Activated T-cell treated with anti-CD3 and anti-CD28 coated beads, Interleukin-2, amount 50 U/mL, for 4 hours (primary cell): ENCODE measurements at regions not wholly inside any gene's neighbourhood (a gene's known extent, or its start where the extent isn't known, plus 50 kb on each side); places are given as distances from the start of the nearest gene placed in this dataset.
"Not testable (repeated sequence)": the region's sequence is repeated elsewhere in the genome, so short reads cannot be mapped to it uniquely, and the experiment has no call there.

Source experiments
- ATAC-seq, 2 donors: fragments of 200-7000 bp; cut with Tn5 transposase; one replicate each; pipeline ENCODE4 v1.10.0; 2021
- DNase-seq: peaks from one replicate; pipeline ENCODE4 v3.0.0-alpha.2; 2020
- H3K27me3 Mint-ChIP-seq: one replicate; pipeline ENCODE4 v1.8.0; 2021; ENCODE audit warnings: low read depth, mixed read lengths
- H3K36me3 Mint-ChIP-seq: one replicate; pipeline ENCODE4 v1.8.0; 2022; ENCODE audit warnings: mixed read lengths; ENCODE audit not compliant: insufficient read depth
- H3K4me1 Mint-ChIP-seq: one replicate; pipeline ENCODE4 v1.8.0; 2021; ENCODE audit warnings: low read depth, mixed read lengths
- H3K4me3 Mint-ChIP-seq: one replicate; pipeline ENCODE4 v1.8.0; 2021; ENCODE audit warnings: mild to moderate bottlenecking, moderate library complexity, mixed read lengths
- H3K9me3 Mint-ChIP-seq: one replicate; pipeline ENCODE4 v1.8.0; 2021; ENCODE audit warnings: mixed read lengths

GRCh38 chr22:11599456-11599855 is 3928.5 kb upstream of the OR11H1 start:
- H3K27me3 Mint-ChIP-seq, H3K36me3 Mint-ChIP-seq, ATAC-seq, DNase-seq, H3K4me1 Mint-ChIP-seq, H3K4me3 Mint-ChIP-seq: not testable (repeated sequence)
- H3K9me3 Mint-ChIP-seq: peaks cover 27% of the 10 kb centered on the region

GRCh38 chr22:11600161-11600560 is 3927.8 kb upstream of the OR11H1 start:
- H3K27me3 Mint-ChIP-seq, H3K4me1 Mint-ChIP-seq, H3K36me3 Mint-ChIP-seq, ATAC-seq, DNase-seq, H3K4me3 Mint-ChIP-seq: not testable (repeated sequence)
- H3K9me3 Mint-ChIP-seq: peaks cover 24% of the 10 kb centered on the region

- DNase-seq, H3K4me1 Mint-ChIP-seq, H3K36me3 Mint-ChIP-seq, H3K27me3 Mint-ChIP-seq, H3K4me3 Mint-ChIP-seq, ATAC-seq: not testable (repeated sequence)
- H3K9me3 Mint-ChIP-seq: peaks cover 24% of the 10 kb centered on the region
Measured at GRCh38 chr22:11600896-11601890, 3926.8 kb upstream of the OR11H1 start.

GRCh38 chr22:11604635-11605395 is 3923.2 kb upstream of the OR11H1 start:
- not testable (repeated sequence) for DNase-seq, H3K4me1 Mint-ChIP-seq, H3K36me3 Mint-ChIP-seq, ATAC-seq, H3K27me3 Mint-ChIP-seq, H3K4me3 Mint-ChIP-seq
- peaks cover 30% of the 10 kb centered on the region for H3K9me3 Mint-ChIP-seq

GRCh38 chr22:11605468-11605981 is 3922.5 kb upstream of the OR11H1 start:
- no peaks in the 10 kb centered on the region for H3K36me3 Mint-ChIP-seq
- peaks cover 35% of the 10 kb centered on the region for H3K9me3 Mint-ChIP-seq
- H3K4me3 Mint-ChIP-seq: no peak overlapping the region
- ATAC-seq (no peak), DNase-seq (no peak)
- H3K4me1 Mint-ChIP-seq: no peaks in the 10 kb centered on the region
- H3K27me3 Mint-ChIP-seq: no peaks in the 10 kb centered on the region

- peaks cover 40% of the 10 kb centered on the region for H3K9me3 Mint-ChIP-seq
- H3K4me1 Mint-ChIP-seq, H3K4me3 Mint-ChIP-seq, H3K36me3 Mint-ChIP-seq, ATAC-seq, DNase-seq, H3K27me3 Mint-ChIP-seq: not testable (repeated sequence)
Measured at GRCh38 chr22:11606047-11607000, 3921.7 kb upstream of the OR11H1 start.

- not testable (repeated sequence) for H3K4me1 Mint-ChIP-seq, ATAC-seq, H3K27me3 Mint-ChIP-seq, H3K4me3 Mint-ChIP-seq, H3K36me3 Mint-ChIP-seq, DNase-seq
- peaks cover 41% of the 10 kb centered on the region for H3K9me3 Mint-ChIP-seq
Measured at GRCh38 chr22:11607215-11607614, 3920.8 kb upstream of the OR11H1 start.

- H3K27me3 Mint-ChIP-seq, H3K4me3 Mint-ChIP-seq, H3K36me3 Mint-ChIP-seq, DNase-seq, H3K4me1 Mint-ChIP-seq, ATAC-seq: not testable (repeated sequence)
- H3K9me3 Mint-ChIP-seq: peaks cover 44% of the 10 kb centered on the region
Measured at GRCh38 chr22:11608486-11608885, 3919.5 kb upstream of the OR11H1 start.

- H3K27me3 Mint-ChIP-seq, ATAC-seq, H3K36me3 Mint-ChIP-seq, H3K4me1 Mint-ChIP-seq, H3K4me3 Mint-ChIP-seq, DNase-seq: not testable (repeated sequence)
- peaks cover 42% of the 10 kb centered on the region for H3K9me3 Mint-ChIP-seq
Measured at GRCh38 chr22:11609193-11609592, 3918.8 kb upstream of the OR11H1 start.

- H3K4me3 Mint-ChIP-seq, H3K27me3 Mint-ChIP-seq, DNase-seq, ATAC-seq, H3K4me1 Mint-ChIP-seq, H3K36me3 Mint-ChIP-seq: not testable (repeated sequence)
- H3K9me3 Mint-ChIP-seq: peaks cover 57% of the 10 kb centered on the region
Measured at GRCh38 chr22:11611280-11611679, 3916.7 kb upstream of the OR11H1 start.

GRCh38 chr22:11611876-11612275 is 3916.1 kb upstream of the OR11H1 start:
- not testable (repeated sequence) for ATAC-seq, H3K36me3 Mint-ChIP-seq, H3K27me3 Mint-ChIP-seq

GRCh38 chr22:11613081-11613897 is 3914.7 kb upstream of the OR11H1 start:
- peaks cover 56% of the 10 kb centered on the region for H3K9me3 Mint-ChIP-seq
- H3K4me3 Mint-ChIP-seq, H3K4me1 Mint-ChIP-seq, ATAC-seq, H3K27me3 Mint-ChIP-seq, H3K36me3 Mint-ChIP-seq, DNase-seq: not testable (repeated sequence)

More at GRCh38 chr22:11611876-11612275, 3916.1 kb upstream of the OR11H1 start:
- not testable (repeated sequence) for DNase-seq, H3K4me3 Mint-ChIP-seq, H3K4me1 Mint-ChIP-seq
- H3K9me3 Mint-ChIP-seq: peaks cover 58% of the 10 kb centered on the region
